IPS-NIHi11 (cell line): ENCODE measurements at regions not wholly inside any gene's neighbourhood (a gene's known extent, or its start where the extent isn't known, plus 50 kb on each side); places are given as distances from the start of the nearest gene placed in this dataset.
"Not testable (repeated sequence)": the region's sequence is repeated elsewhere in the genome, so short reads cannot be mapped to it uniquely, and the experiment has no call there.

Source experiments
- DNase-seq: peaks from one replicate; pipeline ENCODE4 v3.0.0; 2012; ENCODE audit warnings: mixed read lengths, low spot score

DNA sequence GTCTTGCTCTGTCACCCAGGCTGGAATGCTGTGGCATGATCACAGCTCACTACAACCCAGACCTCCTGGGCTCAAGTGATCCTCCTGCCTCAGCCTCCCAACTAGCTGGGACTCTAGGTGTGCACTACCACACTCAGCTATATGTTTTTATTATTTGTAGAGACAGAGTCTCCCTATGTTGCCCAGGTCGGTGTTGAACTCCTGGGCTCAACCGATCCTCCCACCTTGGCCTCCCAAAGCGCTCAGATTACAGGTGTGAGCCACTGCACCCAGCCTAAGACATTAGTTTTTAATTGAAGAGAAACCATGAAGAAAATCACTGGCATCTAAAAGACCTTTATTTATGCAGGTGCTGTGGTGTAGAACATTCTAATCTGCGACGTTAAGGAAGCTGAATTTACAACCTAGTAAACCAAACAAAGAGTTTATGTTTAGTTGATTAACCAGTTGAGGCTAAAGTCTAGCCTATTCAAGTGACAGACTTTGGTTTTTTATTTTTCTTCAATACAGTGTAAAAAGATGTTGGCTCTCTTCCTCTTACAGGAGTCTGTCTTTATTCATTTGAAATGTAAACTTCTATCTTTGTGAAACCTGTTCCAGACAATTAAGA, 52.5 kb upstream of the NBL1 start:
- DNase-seq: no peak

DNA sequence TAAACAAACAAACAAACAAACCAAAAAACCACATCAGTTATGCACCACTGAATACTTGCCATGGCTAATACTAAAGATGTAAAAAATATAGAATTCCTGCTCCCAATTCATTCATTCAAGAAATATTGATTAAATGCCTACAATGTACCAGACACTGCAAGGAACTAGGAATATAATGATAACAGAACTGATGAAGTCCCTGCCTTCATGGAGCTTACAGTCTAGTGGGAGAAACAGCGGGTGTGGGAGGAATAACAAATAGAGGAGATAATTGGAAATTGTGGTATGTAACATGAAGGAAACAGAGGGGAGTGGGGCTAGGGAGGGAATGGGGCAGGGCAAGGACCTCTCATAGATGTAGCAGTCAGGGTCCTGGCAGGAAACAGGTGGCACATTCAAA, 58.6 kb upstream of the NBL1 start:
- no peak for DNase-seq

DNA sequence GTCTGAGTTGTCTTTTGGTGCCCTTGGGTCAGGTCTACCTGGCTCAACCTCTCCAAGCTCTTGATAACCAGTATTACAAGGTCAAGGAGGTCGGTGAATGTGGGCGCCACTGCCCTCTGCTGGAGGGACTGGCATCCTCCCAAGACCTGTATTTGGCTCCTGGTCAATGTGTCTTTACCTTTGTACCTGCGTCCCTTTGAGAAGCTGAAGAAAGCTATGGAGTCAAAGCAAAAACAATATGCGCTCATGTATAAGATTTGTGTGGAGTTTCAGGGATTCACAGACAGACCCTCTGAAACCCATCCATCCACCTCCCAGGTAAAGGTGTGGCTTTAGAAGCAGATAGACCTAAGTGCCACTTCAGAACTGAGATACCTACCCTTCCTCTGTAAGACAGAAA, 61.8 kb upstream of the NBL1 start:
- peak; percentile 88 for DNase-seq

DNA sequence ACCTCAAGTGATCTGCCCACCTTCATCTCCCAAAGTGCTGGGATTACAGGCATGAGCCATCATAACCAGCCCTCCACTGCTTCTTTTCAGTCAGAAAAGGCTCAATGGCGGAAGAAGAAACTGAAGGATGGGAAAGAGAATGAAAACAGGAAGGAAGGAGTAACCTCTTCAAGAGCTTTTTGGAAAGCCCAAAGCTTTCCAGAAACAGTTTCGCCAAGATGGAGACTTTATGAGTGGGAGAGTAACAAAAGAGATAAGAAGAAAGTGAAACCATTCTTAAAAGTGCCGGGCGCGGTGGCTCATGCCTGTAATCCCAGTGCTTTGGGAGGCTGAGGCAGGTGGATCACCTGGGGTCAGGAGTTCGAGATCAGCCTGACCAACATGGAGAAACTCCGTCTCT, 62.7 kb upstream of the NBL1 start:
- DNase-seq: no peak

DNA sequence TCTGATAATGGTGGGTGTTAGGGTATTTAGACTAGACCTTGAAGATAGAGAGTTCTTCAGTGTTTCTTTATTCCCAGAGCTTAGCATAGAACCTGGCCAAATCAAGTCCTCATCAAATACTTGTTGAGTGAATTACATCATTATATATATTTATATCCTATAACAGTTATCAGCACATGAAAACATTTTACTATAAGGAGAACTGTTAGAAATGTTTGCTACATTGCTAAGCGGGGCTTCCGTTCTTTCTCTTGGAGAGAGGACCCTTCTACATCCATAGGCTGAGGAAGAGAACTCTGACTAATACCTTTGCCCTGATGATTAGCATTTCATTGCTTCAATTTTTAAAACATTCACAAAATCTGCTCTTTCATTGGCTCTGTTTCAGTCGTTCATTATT, 66.5 kb upstream of the NBL1 start:
- no peak for DNase-seq

DNA sequence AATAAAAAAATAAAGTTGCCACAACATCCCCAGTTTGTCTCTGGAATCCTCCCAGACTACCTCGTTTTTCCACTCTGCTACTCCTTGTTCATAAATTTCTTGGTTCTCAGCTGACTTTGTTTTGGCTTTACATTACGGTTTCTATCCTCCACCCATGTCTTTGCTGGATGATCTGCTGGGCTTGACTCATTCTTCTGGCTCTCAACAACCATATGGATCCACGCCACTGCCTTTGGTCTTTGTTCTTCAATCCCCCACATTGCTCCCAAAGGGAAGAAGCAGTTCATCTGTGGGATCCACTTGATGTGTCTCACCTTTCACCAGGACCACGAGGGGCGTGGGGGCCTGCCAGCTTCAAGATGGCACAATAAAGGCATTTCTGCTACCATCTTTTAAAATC, 67.1 kb upstream of the NBL1 start:
- DNase-seq: no peak

DNA sequence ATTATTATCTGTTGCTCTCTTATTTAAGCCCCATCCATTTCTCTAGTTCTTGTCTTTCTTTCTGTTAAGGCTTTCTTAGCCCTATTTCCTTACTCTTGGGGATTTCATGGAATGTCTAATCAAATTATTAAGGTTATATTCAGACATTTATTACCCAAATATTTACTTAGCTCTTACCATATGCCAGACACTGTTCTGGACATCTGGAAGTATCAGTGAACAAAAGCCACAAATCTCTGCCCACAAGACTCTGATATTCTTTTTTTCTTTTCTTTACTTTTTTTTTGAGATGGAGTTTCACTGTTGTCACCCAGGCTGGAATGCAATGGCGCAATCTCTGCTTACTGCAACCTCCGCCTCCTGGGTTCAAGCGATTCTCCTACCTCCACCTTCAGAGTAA, 74.3 kb upstream of the NBL1 start:
- DNase-seq: no peak

DNA sequence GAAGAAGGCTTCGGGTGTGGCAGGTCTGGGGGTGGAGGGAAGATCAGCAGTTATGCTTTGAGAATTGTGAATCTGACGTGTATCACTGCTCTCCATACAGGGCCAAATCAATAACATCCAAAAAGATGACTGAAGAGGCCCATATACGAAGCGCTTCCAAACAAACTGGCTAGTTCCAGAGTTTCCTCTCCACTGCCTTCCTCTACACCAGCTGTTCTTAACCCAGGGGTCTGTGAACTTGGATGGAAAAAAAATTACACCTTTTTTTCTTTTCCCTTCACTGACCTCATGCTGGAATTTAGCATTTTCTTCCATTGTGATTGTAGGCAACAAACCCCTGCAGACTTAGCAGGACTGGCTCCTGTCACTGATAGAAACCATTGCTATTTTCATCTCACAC, 77.1 kb upstream of the NBL1 start:
- DNase-seq: no peak

DNA sequence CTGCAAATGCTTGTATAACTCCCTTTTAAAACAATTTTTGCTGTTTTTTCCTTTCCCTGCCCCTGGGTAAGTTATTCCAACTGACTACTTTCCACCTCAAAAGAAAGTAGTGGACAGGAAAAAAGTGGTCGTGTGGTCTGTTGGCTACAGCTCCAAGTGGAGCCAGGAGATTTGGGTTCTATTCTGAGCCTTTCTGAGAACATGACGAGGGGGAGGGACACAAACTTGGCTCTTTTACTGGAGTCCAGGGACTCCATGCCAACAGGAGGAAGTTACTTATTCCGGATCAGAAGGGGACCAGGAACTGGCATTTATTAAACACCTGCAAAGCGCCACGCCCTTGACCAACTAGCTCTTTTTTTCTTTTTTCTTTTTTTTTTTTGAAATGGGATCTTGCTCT, 79.0 kb upstream of the CAPZB start:
- no peak for DNase-seq

DNA sequence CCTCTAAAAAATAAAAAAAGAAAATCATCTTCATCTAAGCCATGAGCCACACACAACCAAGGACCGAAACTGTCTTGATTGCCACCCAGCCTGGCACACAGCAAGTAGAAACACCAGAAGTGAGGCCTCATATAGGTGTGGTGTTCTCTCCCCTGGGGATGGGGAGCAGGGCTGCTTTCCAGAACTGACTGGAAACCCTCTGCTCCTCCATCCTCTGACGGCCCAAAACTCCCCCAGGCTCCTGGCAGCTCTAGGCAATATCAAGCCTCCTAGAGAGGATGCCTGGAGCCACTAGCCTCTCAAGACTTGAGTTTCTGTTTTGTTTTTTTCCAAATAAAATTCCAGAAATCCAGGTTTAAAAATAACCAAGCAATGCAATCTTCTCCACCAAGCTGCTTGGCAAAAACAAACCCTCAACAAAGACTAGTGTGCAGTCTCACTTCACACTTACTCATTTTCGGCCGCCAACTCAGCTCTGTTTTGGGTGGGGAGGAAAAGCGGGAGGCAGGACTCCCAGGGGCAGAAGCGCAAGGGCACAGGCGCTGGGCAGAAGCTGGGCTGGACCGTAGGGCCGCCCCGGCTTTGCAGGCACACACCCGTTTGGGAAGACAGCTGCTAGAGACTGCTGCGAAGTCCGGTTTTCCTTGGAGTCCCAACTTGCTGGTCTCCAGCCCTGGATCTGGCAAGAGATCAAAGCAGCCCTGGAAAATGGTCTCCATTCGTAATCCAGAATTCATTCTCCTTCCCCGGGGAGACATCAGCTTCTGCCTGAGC, 78.2 kb upstream of the CAPZB start:
- DNase-seq: no peak

DNA sequence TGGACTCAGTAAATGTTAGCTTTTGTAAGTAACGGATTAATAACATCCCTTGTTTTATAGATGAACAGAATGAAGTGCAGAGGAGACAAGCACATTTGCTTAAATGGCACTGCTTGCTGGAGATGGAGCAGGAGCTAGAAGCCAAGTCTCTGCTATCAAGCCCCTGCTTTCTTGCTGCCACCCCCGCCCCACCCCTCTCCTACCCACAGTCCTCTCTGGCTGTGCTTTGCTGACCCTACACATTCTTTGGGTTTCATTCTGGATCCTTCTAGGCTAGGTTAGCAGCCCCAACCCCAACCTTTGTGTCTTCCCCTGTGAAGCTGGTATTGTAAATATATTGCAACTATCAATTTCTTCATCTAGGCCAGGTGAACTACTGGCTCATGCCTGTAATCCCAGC, 77.5 kb upstream of the CAPZB start:
- no peak for DNase-seq

DNA sequence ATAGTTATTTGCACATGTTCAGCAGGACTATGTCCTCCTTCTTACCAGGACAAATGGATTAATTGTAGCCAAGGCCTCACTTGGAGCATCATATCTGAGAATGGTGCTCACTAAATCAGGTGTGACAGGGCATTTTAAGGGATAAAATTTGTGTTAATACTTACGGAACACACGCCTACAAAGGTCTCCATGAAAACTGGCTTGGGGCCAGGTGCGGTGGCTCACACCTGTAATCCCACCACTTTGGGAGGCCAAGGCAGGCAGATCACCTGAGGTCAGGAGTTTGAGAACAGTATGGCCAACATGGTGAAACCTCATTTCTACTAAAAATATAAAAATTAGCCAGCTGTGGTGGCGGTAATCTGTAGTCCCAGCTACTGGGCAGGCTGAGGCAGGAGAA, 75.1 kb upstream of the CAPZB start:
- DNase-seq: no peak

DNA sequence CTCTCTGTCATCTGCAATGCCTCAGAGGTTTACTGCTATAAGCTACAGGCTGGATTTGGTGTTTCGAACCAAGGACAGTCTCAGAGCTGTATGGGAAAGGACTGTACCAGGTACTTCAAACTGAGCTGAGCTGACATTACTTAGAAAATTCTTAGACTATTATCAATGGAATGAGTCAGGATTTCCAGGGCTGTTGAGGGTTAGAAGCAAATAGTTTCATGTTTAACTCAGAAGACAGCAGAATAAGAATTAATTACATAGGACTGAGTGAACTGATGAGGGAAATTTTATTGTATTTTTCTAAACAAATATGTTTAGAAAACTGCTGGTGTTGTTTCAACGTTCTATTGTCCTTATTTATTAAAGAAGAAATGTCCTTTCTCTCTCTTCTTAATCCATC, 74.3 kb upstream of the CAPZB start:
- DNase-seq: no peak

DNA sequence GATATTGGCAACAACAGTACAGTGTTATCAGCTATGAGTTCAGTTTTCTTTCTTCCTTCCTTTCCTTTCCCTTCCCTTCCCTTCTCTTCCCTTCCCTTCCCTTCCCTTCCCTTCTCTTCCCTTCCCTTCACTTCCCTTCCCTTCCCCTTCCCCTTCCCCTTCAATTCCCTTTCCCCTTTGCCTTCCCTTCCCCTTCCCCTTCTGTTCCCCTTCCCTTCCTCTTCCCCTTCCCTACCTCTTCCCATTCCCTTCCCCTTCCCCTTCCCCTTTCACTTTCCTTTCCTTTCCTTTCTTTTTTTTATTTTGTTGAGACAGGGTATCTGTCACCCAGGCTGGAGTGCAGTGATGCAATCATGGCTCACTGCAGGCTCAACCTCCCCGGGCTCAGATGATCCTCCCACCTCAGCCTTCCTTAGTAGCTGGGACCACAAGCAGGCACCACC, 72.3 kb upstream of the CAPZB start:
- no peak for DNase-seq

DNA sequence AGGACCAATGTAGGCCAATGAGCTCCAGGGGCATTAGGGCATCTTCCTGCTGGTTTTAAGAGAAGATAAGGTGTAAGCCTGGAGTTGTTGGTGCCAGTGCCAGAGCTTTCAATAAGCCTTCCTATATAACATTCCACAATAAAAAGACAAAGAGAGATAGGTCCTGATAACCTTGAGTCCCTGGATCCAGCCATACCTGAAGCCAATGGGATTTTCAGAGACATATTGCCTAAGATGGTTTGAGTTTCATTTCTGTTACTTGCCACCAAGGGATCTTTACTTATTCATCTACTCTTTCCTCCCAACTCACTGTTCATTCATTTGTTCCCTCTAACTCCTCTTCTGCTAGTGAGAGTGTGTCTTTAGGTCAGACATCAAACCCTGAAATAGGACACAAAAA, 68.8 kb upstream of the CAPZB start:
- DNase-seq: no peak

DNA sequence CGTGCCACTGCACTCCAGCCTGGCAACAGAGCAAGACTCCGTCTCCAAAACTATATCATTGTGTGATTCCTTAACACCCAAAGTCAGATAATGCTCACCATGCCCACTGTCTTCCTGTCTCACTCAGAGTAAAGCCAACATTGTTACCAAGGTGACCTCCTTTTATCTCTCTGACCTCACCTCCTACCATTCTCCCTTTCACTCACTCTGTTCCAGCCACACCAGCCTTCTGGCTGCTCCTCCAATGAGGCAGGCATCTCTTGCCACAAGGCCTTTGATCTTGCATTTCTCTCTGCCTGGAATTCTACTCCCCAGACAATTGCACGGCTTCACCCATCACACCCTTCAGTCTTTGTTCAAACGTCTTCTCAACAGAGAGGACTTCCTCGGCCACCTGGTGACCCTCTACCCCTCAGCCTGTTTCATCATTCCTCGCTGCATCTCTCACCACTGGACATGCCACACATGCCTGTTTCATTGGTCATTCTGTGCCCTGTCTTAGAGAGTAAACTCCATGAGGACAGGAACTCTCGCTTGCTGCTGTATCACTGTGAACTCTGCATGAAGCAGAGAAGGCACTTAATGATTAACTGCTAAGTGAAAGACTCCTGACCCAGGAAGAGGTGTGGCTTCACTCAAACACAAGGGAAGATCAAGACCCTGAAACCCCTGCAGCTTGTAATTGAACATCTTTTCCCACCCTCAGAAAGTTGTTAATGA, 67.1 kb upstream of the CAPZB start:
- no peak for DNase-seq

DNA sequence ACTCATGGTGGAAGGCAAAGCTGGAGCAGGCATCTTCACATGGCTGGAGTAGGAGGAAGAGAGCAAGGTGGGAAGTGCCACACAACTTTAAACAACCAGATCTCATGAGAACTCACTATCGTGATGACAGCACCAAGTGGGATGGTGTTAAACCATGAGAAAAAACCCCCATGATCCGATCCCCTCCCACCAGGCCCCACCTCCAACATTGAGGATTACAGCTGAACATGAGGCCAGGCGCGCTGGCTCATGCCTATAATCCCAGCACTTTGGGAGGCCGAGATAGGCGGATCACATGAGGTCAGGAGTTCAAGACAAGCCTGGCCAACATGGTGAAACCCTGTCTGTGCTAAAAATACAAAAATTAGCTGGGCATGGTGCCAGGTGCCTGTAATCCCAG, 66.5 kb upstream of the CAPZB start:
- not testable (repeated sequence) for DNase-seq

DNA sequence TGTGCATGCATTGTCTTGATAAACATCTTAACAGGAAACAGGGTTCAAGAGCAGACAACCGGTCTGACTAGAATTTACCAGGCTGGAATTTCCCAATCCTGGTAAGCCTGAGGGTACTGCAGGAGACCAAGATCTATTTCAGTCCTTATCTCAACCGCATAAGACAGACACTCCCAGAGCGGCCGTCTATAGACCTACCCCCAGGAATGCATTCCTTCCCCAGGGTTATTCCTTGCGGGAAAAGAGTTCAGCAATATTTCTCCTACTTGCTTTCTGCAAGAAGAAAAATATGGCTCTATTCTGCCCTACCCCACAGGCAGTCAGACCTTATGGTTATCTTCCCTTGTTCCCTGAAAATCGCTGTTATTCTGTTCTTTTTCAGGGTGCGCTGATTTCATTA, 65.1 kb upstream of the CAPZB start:
- not testable (repeated sequence) for DNase-seq

DNA sequence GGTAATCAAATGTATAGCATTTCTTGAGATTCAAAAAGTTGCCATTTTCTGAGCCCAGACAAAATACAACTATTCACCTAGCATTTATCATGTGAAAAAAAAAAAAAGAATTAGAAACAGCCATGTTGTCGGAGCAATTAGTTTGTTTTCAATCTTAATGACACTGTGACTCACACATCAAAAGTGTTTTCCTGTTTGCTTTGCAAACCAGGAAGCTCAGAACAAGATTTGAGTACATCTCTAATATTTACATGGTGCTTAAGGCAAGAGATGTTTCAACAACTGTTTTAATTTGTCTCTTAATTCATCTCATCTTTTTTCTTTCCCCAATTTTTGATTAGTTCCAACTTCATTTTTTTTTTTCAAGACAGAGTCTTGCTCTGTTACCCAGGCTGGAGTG, 62.5 kb upstream of the CAPZB start:
- DNase-seq: no peak

DNA sequence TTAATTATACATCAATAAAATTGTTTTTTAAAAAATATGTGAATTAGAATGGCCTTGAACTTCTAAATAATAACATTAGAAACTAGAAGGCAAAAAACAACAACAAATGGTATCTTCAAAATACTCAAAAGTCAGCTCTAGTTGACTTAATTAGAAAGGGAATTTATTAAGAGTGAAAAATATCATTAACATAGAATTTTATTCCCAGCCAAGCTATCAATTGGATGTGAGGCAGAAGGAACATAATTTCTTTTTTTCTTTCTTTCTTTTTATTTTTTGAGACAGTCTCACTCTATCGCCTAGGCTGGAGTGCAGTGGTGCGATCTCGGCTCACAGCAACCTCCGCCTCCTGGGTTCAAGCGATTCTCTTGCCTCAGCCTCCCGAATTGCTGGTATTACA, 51.2 kb upstream of the CAPZB start:
- no peak for DNase-seq

DNA sequence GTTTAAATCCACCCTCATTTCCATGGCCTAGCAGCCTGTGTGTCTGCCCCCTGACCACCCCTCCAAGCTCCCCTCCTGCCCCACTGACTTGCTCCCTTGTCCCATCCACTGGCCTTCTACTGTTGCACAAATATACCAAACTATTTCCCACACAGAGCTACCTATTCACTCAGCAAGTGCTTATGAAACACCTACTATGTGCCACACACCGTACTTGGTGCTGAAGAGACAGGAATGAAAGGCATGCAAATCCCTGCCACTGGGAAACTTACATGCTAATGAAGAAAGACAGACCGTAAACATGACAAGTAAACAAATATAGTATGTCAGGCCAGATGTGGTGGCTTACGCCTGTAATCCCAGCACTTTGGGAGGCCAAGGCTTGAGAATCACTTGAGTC, 49.9 kb upstream of the CAPZB start:
- no peak for DNase-seq
